SK-N-SH (cell line): ENCODE measurements at regions not wholly inside any gene's neighbourhood (a gene's known extent, or its start where the extent isn't known, plus 50 kb on each side); places are given as distances from the start of the nearest gene placed in this dataset.

Experiments used
- CTCF ChIA-PET: fragments of 300-600, 350-600 bp; formaldehyde crosslinking; extraction: SDS; loops from one replicate; lab custom pipeline; 2021; lab: Yijun Ruan, JAX
- POLR2A ChIA-PET: fragments of 350-600 bp; sonication (Branson Sonifier 250); formaldehyde crosslinking; extraction: SDS; loops from one replicate; lab custom pipeline; 2020; ENCODE audit warnings: antibody characterized with exemption, inconsistent platforms; lab: Yijun Ruan, JAX
- DNase-seq: peaks from one replicate; pipeline ENCODE4 v3.0.0; 2012
- H2AFZ ChIP-seq: fragments of 200-600 bp; sonication (generic); 2 replicates; pipeline ENCODE4 v1.8.1; 2016; ENCODE audit warnings: antibody characterized with exemption, mild to moderate bottlenecking, low read depth
- H3F3A ChIP-seq: fragments of 200-600 bp; sonication (generic); replicated peaks from 2 replicates; pipeline ENCODE3; 2016; ENCODE audit warnings: antibody characterized with exemption, mild to moderate bottlenecking; ENCODE audit not compliant: insufficient read depth
- H3K27ac ChIP-seq, 2 experiments: fragments of 200-500 bp in 1 of 2; fragments of 200-600 bp in 1 of 2; sonication (Bioruptor generic) in 1 of 2; sonication (generic), shearing (Covaris generic) in 1 of 2; 2 replicates each; pipeline versions ENCODE4 v1.5.1 to v1.6.1; 2014 to 2016; ENCODE audit warnings: low read depth in 2 of 2, inconsistent platforms in 1 of 2, low read length in 1 of 2, mild to moderate bottlenecking in 1 of 2, mixed read lengths in 1 of 2
- H3K27me3 ChIP-seq: fragments of 200-600 bp; sonication (generic), shearing (Covaris generic); 2 replicates; pipeline ENCODE4 v1.6.1; 2016; ENCODE audit warnings: mixed run types; ENCODE audit not compliant: insufficient read depth
- H3K36me3 ChIP-seq, 2 experiments: fragments of 200-500 bp in 1 of 2; fragments of 200-600 bp in 1 of 2; sonication (Bioruptor generic) in 1 of 2; sonication (generic) in 1 of 2; replicated peaks in 1 of 2; 2 replicates each; pipeline versions ENCODE3 to v1.5.1; 2014 to 2016; ENCODE audit warnings: low read length in 1 of 2, mild to moderate bottlenecking in 1 of 2; ENCODE audit not compliant: insufficient read depth in 2 of 2, control insufficient read depth in 1 of 2
- H3K4me1 ChIP-seq, 2 experiments: fragments of 200-500 bp in 1 of 2; fragments of 200-600 bp in 1 of 2; sonication (Bioruptor generic) in 1 of 2; sonication (generic), shearing (Covaris generic) in 1 of 2; 2 replicates each; pipeline versions ENCODE4 v1.5.1 to v1.6.1; 2014 to 2016; ENCODE audit warnings: low read depth in 1 of 2, low read length in 1 of 2, mixed run types in 1 of 2; ENCODE audit not compliant: insufficient read depth in 2 of 2, control insufficient read depth in 1 of 2
- H3K4me2 ChIP-seq: fragments of 200-600 bp; sonication (generic), shearing (Covaris generic); 2 replicates; pipeline ENCODE4 v1.6.1; 2017; ENCODE audit warnings: mixed run types
- H3K4me3 ChIP-seq, 2 experiments: fragments of 200-500 bp in 1 of 2; fragments of 200-600 bp in 1 of 2; sonication (Bioruptor generic) in 1 of 2; sonication (generic), shearing (Covaris generic) in 1 of 2; 2 replicates each; pipeline versions ENCODE4 v1.5.1 to v1.8.1; 2014 to 2016; ENCODE audit warnings: low read depth in 2 of 2, inconsistent platforms in 1 of 2, low read length in 1 of 2, mild to moderate bottlenecking in 1 of 2, mixed read lengths in 1 of 2, moderate library complexity in 1 of 2
- H3K79me2 ChIP-seq: fragments of 200-600 bp; sonication (generic); 2 replicates; pipeline ENCODE4 v1.8.1; 2017; ENCODE audit warnings: mild to moderate bottlenecking; ENCODE audit not compliant: insufficient read depth
- H3K9ac ChIP-seq: fragments of 200-600 bp; sonication (generic); 2 replicates; pipeline ENCODE4 v1.6.1; 2017; ENCODE audit warnings: mixed run types
- H3K9me2 ChIP-seq: fragments of 200-600 bp; sonication (generic); 2 replicates; pipeline ENCODE4 v1.6.1; 2017; ENCODE audit warnings: mixed run types
- H3K9me3 ChIP-seq: fragments of 200-600 bp; sonication (generic); 2 replicates; pipeline ENCODE4 v1.6.1; 2017; ENCODE audit warnings: mixed run types, mild to moderate bottlenecking, moderate library complexity
- H4K20me1 ChIP-seq: fragments of 200-600 bp; sonication (generic); 2 replicates; pipeline ENCODE4 v1.6.1; 2017; ENCODE audit warnings: mild to moderate bottlenecking, mixed run types; ENCODE audit not compliant: insufficient read depth
- CTCF ChIP-seq: fragments of 200-600 bp; sonication (generic); IDR thresholded peaks from 2 replicates; pipeline ENCODE4 v1.6.1; 2017; ENCODE audit warnings: antibody characterized with exemption, mild to moderate bottlenecking, moderate library complexity
- ELF1 ChIP-seq: IDR thresholded peaks from 2 replicates; pipeline ENCODE4 v1.4.0; 2012
- EP300 ChIP-seq, 2 experiments: IDR thresholded peaks; 2 replicates each; pipeline versions ENCODE4 v1.4.0 to v1.6.1; 2012; ENCODE audit warnings: borderline replicate concordance in 1 of 2, low read depth in 1 of 2, low read length in 1 of 2
- EZH2phosphoT487 ChIP-seq: fragments of 200-600 bp; sonication (generic); IDR thresholded peaks from 2 replicates; pipeline ENCODE4 v1.6.1; 2017; ENCODE audit warnings: low read depth, mixed run types, mild to moderate bottlenecking, antibody characterized with exemption, moderate library complexity, borderline replicate concordance
- FOSL2 ChIP-seq: IDR thresholded peaks from 2 replicates; pipeline ENCODE4 v1.4.0; 2012; ENCODE audit warnings: low read depth, mild to moderate bottlenecking, moderate library complexity, borderline replicate concordance
- FOXM1 ChIP-seq: IDR thresholded peaks from 2 replicates; pipeline ENCODE4 v1.4.0; 2012; ENCODE audit warnings: low read depth, mild to moderate bottlenecking
- MEF2A ChIP-seq: IDR thresholded peaks from 2 replicates; pipeline ENCODE4 v1.4.0; 2012; ENCODE audit warnings: low read depth, borderline replicate concordance
- POLR2AphosphoS5 ChIP-seq: IDR thresholded peaks from 2 replicates; pipeline ENCODE4 v1.6.1; 2012; ENCODE audit warnings: low read depth, low read length
- RCOR1 ChIP-seq: fragments of 150-350 bp; IDR thresholded peaks from 2 replicates; pipeline ENCODE4 v1.6.1; 2017; ENCODE audit warnings: antibody characterized with exemption, low read length
- REST ChIP-seq: IDR thresholded peaks from 2 replicates; pipeline ENCODE4 v1.6.1; 2012; ENCODE audit warnings: mild to moderate bottlenecking, low read depth, low read length, moderate library complexity
- RFX5 ChIP-seq: IDR thresholded peaks from 2 replicates; pipeline ENCODE4 v1.6.1; 2012; ENCODE audit warnings: mild to moderate bottlenecking, improper control_type of control experiment, low read length
- RXRA ChIP-seq: IDR thresholded peaks from 2 replicates; pipeline ENCODE4 v1.4.0; 2012; ENCODE audit warnings: low read depth, mild to moderate bottlenecking, borderline replicate concordance
- TEAD4 ChIP-seq: IDR thresholded peaks from 2 replicates; pipeline ENCODE4 v1.4.0; 2012; ENCODE audit warnings: mild to moderate bottlenecking, borderline replicate concordance; ENCODE audit not compliant: insufficient read depth
- YY1 ChIP-seq: IDR thresholded peaks from 2 replicates; pipeline ENCODE4 v1.4.0; 2012; ENCODE audit warnings: low read depth, mild to moderate bottlenecking
- WGBS: methylation state at CpG from one replicate; pipeline ENCODE4 v1.1.6; 2017; ENCODE audit warnings: low lambda C conversion rate; 5-methylcytosine and 5-hydroxymethylcytosine counted together
- TF ChIP-seq, protein P1 (sequence below): fragments of 150-350 bp; IDR thresholded peaks from 2 replicates; pipeline ENCODE4 v1.6.1; 2017; ENCODE audit warnings: antibody characterized with exemption, low read length, low read depth, borderline replicate concordance

GRCh38 chr4:186416451-186417060, 138.8 kb downstream of the MTNR1A start:
- H3K4me2 ChIP-seq, result no peak overlapping the region
- H3K9me2 ChIP-seq, result no peaks in the 10 kb centered on the region
- TF ChIP-seq YY1, result no peak
- peaks cover 7% of the 10 kb centered on the region; the same call in 1 of the 2 replicates for H3K27me3 ChIP-seq
- ChIA-PET CTCF (no interaction called here), POLR2A (no interaction called here)
- H3F3A ChIP-seq, result no peaks in the 10 kb centered on the region
- no peak overlapping the region for H3K4me3 ChIP-seq
- no peaks in the 10 kb centered on the region for H3K79me2 ChIP-seq
- H3K9ac ChIP-seq, result no peak overlapping the region
- no peak overlapping the region for H2AFZ ChIP-seq
- no peaks in the 10 kb centered on the region for H3K9me3 ChIP-seq
- no peaks in the 10 kb centered on the region for H3K4me1 ChIP-seq
- no peak overlapping the region for H3K27ac ChIP-seq
- H4K20me1 ChIP-seq, result no peaks in the 10 kb centered on the region
- WGBS, result 42% methylated on average over 5 of the region's 5 CpGs
- DNase-seq, result no peak
- no peaks in the 10 kb centered on the region for H3K36me3 ChIP-seq

GRCh38 chr4:186414390-186414789, 141.0 kb downstream of the MTNR1A start:
- Histone ChIP-seq H3K9ac (no peak overlapping the region), H3K27me3 (peaks cover 7% of the 10 kb centered on the region; the same call in 1 of the 2 replicates), H2AFZ (no peak overlapping the region), H3K9me2 (no peaks in the 10 kb centered on the region), H3K4me3 (no peak overlapping the region), H3K4me1 (no peaks in the 10 kb centered on the region), H3K79me2 (no peaks in the 10 kb centered on the region), H3K27ac (no peak overlapping the region), H3K4me2 (no peak overlapping the region), H3K36me3 (no peaks in the 10 kb centered on the region), H4K20me1 (no peaks in the 10 kb centered on the region), H3K9me3 (no peaks in the 10 kb centered on the region), H3F3A (no peaks in the 10 kb centered on the region)
- CTCF ChIA-PET, result no interaction called here
- no peak for TF ChIP-seq EP300 (IDR thresholded peaks at IDR 0.05; ENCODE audit: borderline replicate concordance in 1 of 2, low read depth in 1 of 2, low read length in 1 of 2)
- no peak for TF ChIP-seq FOXM1
- no peak for TF ChIP-seq TEAD4
- no peak for TF ChIP-seq RXRA
- no peak for TF ChIP-seq CTCF
- TF ChIP-seq EZH2phosphoT487, result no peak
- no peak for TF ChIP-seq ELF1
- no peak for TF ChIP-seq POLR2AphosphoS5
- TF ChIP-seq FOSL2, result no peak
- no peak for DNase-seq
- WGBS, result 58% methylated on average over 1 of the region's 1 CpG
- POLR2A ChIA-PET, result no interaction called here

GRCh38 chr4:186405957-186406356, 140.0 kb downstream of the F11 start:
- no peaks in the 10 kb centered on the region for H3K9me3 ChIP-seq
- no peaks in the 10 kb centered on the region for H4K20me1 ChIP-seq
- DNase-seq, result no peak
- CTCF ChIA-PET, result interaction anchor here (1.0 kb wide), 1 partner anchor 12 kb away, joined by 3 read pairs; no protein-coding TSS in a partner anchor
- H3K79me2 ChIP-seq, result no peaks in the 10 kb centered on the region
- H3K4me2 ChIP-seq, result no peak overlapping the region
- H3K9ac ChIP-seq, result no peak overlapping the region
- no peak for TF ChIP-seq POLR2AphosphoS5
- no peak for TF ChIP-seq RCOR1
- TF ChIP-seq ELF1, result no peak
- no peak for TF ChIP-seq RFX5
- TF ChIP-seq, protein P1, sequence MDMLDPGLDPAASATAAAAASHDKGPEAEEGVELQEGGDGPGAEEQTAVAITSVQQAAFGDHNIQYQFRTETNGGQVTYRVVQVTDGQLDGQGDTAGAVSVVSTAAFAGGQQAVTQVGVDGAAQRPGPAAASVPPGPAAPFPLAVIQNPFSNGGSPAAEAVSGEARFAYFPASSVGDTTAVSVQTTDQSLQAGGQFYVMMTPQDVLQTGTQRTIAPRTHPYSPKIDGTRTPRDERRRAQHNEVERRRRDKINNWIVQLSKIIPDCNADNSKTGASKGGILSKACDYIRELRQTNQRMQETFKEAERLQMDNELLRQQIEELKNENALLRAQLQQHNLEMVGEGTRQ, result no peak
- no peak for TF ChIP-seq FOXM1
- no peak for TF ChIP-seq EZH2phosphoT487
- no peak for TF ChIP-seq REST
- no peak for TF ChIP-seq MEF2A
- 28% methylated on average over 12 of the region's 12 CpGs for WGBS
- POLR2A ChIA-PET, result no interaction called here
- H3K27me3 ChIP-seq, result no peaks in the 10 kb centered on the region
- H3F3A ChIP-seq, result no peaks in the 10 kb centered on the region
- no peaks in the 10 kb centered on the region for H3K9me2 ChIP-seq
- no peak overlapping the region for H2AFZ ChIP-seq
- H3K27ac ChIP-seq, result no peak overlapping the region
- H3K36me3 ChIP-seq, result no peaks in the 10 kb centered on the region
- no peak overlapping the region for H3K4me3 ChIP-seq
- H3K4me1 ChIP-seq, result no peaks in the 10 kb centered on the region
